ENCODE measurements at regions not wholly inside any gene's neighbourhood (a gene's known extent, or its start where the extent isn't known, plus 50 kb on each side); places are given as distances from the start of the nearest gene placed in this dataset.
"Not testable (repeated sequence)": the region's sequence is repeated elsewhere in the genome, so short reads cannot be mapped to it uniquely, and the experiment has no call there.

DNA sequence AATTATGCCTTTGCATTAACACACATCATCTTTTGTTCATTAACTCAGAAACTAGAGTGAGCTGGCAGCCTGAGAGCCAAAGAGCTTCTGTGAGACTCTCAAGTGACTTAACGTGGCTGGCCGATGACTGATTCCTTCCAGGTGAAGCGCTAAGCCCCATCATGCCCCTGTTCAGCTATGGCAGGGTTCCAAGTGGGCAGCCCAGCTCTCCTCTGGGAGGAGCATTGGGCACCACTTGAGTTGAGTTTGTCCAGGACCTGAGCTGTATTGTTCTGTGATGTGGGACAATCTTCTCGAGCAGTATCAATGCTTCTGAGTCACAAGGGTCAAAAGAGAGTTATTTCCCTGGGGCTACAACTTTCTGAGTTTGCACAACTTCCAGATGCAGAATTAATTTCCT is 53.3 kb upstream of the DPP6 start:
- TF ChIP-seq, protein P1, sequence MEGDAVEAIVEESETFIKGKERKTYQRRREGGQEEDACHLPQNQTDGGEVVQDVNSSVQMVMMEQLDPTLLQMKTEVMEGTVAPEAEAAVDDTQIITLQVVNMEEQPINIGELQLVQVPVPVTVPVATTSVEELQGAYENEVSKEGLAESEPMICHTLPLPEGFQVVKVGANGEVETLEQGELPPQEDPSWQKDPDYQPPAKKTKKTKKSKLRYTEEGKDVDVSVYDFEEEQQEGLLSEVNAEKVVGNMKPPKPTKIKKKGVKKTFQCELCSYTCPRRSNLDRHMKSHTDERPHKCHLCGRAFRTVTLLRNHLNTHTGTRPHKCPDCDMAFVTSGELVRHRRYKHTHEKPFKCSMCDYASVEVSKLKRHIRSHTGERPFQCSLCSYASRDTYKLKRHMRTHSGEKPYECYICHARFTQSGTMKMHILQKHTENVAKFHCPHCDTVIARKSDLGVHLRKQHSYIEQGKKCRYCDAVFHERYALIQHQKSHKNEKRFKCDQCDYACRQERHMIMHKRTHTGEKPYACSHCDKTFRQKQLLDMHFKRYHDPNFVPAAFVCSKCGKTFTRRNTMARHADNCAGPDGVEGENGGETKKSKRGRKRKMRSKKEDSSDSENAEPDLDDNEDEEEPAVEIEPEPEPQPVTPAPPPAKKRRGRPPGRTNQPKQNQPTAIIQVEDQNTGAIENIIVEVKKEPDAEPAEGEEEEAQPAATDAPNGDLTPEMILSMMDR (IDR thresholded peaks at IDR 0.05; ENCODE audit: poor library complexity, severe bottlenecking) = not testable (repeated sequence)
- TF ChIP-seq POLR2AphosphoS5 (IDR thresholded peaks at IDR 0.05); EP300 (conservative IDR thresholded peaks at IDR 0.05; ENCODE audit: poor library complexity, severe bottlenecking); EZH2 (IDR thresholded peaks at IDR 0.05; ENCODE audit: borderline replicate concordance, insufficient read depth, low read length, poor library complexity, severe bottlenecking): not testable (repeated sequence)
